HG03045 (cell line): ENCODE measurements at regions not wholly inside any gene's neighbourhood (a gene's known extent, or its start where the extent isn't known, plus 50 kb on each side); places are given as distances from the start of the nearest gene placed in this dataset.
"Not testable (repeated sequence)": the region's sequence is repeated elsewhere in the genome, so short reads cannot be mapped to it uniquely, and the experiment has no call there.

ENCODE experiments used
- ATAC-seq: cut with Tn5 transposase; IDR thresholded peaks from one replicate; pipeline ENCODE4 v1.9.1; 2021; ENCODE audit warnings: mild to moderate bottlenecking, moderate library complexity; ENCODE audit not compliant: unreplicated experiment

DNA sequence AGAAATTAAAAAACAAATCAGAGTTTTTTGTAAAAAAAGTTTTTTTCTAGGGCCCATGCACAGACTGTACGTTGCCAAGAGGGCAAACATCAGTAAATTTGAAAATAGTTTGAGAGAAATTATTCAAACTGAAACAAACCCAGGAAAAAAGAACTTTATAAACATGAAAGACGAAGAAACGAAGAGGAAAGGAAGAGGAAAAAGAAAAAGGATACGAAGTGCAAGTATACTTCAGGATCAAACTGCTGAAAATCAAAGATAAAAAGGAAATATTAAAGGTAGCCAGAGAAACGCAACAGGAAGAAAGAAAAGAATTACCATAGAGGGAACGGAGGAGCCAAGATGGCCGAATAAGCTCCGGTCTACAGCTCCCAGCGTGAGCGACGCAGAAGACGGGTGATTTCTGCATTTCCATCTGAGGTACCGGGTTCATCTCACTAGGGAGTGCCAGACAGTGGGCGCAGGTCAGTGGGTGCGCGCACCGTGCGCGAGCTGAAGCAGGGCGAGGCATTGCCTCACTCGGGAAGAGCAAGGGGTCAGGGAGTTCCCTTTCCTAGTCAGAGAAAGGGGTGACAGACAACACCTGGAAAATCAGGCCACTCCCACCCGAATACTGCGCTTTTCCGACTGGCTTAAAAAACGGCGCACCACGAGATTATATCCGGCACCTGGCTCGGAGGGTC is 94.4 kb upstream of the GAS1 start:
- not testable (repeated sequence) for ATAC-seq

DNA sequence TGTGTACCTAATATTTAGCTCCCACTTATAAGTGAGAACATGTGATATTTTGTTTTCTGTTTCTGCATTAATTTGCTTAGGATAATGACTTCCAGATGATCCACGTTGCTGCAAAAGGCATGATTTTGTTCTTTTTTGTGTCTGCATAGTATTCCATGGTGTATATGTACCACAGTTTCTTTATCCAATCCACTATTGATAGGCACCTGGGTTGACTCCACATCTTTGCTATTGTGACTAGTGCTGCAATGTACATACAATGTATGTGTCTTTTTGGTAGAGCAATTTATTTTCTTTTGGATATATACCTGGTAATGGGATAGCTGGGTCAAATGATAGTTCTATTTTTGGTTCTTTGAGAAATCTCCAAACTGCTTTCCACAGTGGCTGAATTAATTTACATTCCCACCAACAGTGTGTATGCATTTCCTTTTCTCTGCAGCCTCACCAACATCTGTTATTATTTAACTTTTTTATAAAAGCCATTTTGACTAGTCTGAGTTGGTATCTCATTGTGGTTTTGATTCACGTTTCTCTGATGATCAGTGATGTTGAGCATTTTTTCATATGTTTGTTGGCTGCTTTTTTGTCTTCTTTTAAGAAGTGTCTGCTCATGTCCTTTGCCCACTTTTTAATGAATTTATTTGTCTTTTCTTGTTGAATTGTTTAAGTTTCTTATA is 102.8 kb upstream of the GAS1 start:
- ATAC-seq: not testable (repeated sequence)

DNA sequence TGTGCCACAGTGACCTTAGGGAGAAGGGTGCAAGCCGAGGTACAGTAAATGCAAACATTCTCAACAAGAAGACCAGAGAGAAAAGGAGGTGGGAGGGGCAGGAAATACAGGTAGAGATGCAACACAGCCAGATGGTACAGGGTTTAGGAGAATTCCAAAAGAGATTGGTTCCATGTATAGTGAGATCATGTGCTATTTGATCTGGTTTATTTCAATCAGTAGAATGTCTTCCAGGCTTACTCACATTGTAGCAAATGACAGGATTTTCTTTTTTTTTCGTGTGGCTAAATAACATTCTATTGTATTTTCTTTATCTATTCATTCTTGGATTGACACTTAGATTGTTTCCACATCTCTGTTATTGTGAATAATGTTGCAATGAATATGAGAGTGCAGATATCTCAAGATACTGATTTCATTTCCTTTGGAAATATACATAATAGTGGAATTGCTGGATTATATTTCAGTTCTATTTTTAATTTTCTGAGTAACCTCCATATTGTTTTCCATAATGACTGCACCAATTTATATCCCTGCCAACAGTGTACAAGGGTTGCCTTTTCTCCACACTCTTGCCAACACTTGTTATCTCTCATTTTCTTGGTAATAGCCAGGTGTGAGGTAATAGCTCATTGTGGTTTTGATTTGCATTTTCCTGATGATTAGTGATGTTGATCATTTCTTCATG is 107.8 kb upstream of the GAS1 start:
- ATAC-seq: no peak

DNA sequence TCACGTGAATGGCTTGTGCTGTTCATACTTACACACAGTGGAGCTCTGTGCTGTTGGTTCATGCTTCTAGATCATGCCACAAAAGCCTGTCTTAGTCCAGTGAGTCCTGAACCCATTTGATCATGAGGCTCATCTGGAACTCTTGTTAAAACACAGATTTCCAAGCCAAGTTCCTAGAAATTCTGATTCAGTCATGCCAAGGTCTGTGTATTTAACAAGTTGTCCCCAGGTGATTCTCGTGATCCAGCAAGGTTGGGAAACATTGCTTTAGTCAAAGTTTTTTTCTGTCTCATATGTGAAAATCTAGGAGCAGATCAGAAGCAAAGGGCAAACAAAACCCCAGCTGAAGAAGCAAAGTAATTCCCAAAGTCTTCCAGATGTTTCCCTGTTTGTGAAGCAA is 112.5 kb upstream of the GAS1 start:
- no peak for ATAC-seq

- no peak for ATAC-seq
Measured at GRCh38 chr9:87062746-87063145, 115.4 kb upstream of the GAS1 start.

DNA sequence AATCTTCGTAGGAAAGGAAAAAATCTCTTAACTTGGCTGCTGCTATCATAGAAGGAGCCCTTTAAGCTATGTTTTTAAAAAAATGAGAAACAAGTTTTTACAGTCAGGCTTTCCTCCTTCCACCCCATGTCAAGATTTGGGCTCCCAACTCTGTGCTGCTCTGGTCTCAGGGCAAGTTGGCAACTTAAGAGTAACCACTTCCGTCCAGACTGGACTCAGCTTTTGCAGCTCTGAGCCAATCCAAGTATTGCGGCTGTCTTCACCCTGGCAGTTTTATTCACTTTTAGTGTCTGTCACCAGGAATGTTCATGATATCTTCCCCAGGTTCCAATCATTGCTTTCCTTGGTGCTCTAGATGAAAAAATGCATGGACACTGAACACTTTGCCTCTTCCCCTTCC is 115.9 kb upstream of the GAS1 start:
- no peak for ATAC-seq

GRCh38 chr9:87063871-87064270 is 116.6 kb upstream of the GAS1 start:
- no peak for ATAC-seq

DNA sequence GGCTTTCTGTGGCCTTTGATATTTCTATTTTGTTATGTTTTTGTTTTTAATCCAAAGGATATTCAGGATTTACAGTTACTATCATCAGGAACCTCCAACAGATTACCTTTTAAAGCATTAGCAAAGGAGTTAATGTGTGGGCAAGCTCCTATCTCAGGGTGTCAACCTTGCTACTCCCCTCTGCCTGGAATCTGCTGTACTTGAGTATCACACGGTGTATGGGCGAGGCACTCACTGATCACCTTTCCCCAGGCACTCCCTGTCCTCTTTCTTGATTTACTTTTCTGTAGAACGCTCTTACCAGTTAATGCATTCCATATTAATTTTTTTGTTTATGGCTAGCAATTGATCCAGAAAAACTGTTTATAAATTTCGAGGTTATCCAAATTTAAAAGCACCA is 117.0 kb upstream of the GAS1 start:
- ATAC-seq: no peak

- ATAC-seq: no peak
Measured at GRCh38 chr9:87065981-87066380, 118.7 kb upstream of the GAS1 start.

DNA sequence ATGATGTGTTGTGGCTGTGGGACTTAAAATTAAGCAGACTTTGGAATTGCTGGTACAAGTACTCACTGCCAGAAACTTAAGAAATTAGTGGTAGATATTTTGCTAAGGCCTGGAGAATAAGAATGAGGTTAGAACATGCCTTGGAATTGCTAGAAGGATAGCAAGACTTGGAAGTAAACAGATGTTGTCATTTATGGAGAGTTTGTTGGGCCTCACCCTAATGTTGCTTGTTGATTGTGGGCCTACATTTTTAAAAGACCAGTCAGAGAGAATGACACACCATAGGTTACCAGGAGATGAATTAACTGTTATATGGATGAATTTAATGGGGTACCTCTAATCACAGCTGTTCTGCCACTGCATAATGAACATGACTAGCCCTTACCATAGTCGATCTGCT is 120.1 kb upstream of the GAS1 start:
- no peak for ATAC-seq

- no peak for ATAC-seq
Measured at GRCh38 chr9:87068177-87068840, 121.0 kb upstream of the GAS1 start.

- no peak for ATAC-seq
Measured at GRCh38 chr9:87069690-87070089, 122.4 kb upstream of the GAS1 start.

DNA sequence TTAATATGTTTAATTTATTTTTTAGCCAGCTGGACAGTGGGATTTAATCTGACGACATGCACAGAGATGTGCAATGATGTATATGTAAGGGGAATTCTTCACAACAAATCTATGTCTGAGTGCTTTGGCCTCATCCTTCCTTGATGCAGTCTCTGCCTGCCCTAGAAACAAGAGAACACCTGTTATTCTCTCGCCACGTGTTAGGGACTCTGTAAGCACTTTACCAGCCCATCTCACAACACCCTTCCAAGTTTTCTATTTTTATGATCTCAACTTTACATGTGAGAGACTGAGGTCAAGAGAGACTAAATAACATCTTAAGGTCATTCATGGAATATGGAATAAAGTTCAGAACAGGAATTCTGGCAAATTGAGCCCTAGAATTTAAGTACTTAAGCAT is 123.0 kb upstream of the GAS1 start:
- no peak for ATAC-seq

- ATAC-seq: no peak
Measured at GRCh38 chr9:87071473-87071872, 124.2 kb upstream of the GAS1 start.

GRCh38 chr9:87073692-87074091 is 126.4 kb upstream of the GAS1 start:
- ATAC-seq: no peak

- ATAC-seq: no peak
Measured at GRCh38 chr9:87075537-87075936, 128.2 kb upstream of the GAS1 start.

DNA sequence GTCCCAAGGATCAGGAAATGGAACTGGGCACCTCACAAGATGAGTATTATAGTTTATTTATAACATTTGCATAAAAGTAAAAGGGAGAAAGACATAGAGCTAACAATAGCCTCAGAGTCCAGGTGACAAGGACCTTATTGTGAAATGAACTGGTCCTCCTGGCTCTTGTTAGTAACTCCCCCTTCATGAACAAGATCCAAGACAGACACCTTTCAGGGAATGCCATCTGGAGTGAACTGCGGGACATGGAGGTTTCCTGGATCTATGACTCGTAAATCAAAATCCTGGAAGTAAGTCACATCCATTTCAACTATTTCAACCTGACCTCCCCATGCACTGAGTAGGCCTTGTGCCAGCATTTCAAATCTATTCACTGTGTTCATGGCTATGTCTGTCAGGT is 129.5 kb upstream of the GAS1 start:
- ATAC-seq: no peak

GRCh38 chr9:87077986-87078385 is 130.7 kb upstream of the GAS1 start:
- ATAC-seq: no peak

- no peak for ATAC-seq
Measured at GRCh38 chr9:87080512-87081264, 133.4 kb upstream of the GAS1 start.

GRCh38 chr9:87081503-87081902 is 134.2 kb upstream of the GAS1 start:
- no peak for ATAC-seq

GRCh38 chr9:87083986-87084385 is 136.7 kb upstream of the GAS1 start:
- ATAC-seq: no peak
